Duodenal mucosa (tissue), 2 donors: ENCODE measurements at regions not wholly inside any gene's neighbourhood (a gene's known extent, or its start where the extent isn't known, plus 50 kb on each side); places are given as distances from the start of the nearest gene placed in this dataset.

Experiments
- H3K27ac ChIP-seq: one replicate; pipeline ENCODE4 v1.7.0; 2013; ENCODE audit warnings: low read depth, low read length
- H3K27me3 ChIP-seq, 2 donors: one replicate each; pipeline ENCODE4 v1.7.0; 2013; ENCODE audit warnings: low read length in 2 of 2, control low read depth in 1 of 2; ENCODE audit not compliant: insufficient read depth in 2 of 2, control insufficient read depth in 1 of 2
- H3K36me3 ChIP-seq, 2 donors: one replicate each; pipeline ENCODE4 v1.7.0; 2013; ENCODE audit warnings: low read length in 2 of 2, control low read depth in 1 of 2; ENCODE audit not compliant: insufficient read depth in 2 of 2, control insufficient read depth in 1 of 2
- H3K4me1 ChIP-seq, 2 donors: one replicate each; pipeline ENCODE4 v1.7.0; 2013; ENCODE audit warnings: low read length in 2 of 2, control low read depth in 1 of 2; ENCODE audit not compliant: insufficient read depth in 2 of 2, control insufficient read depth in 1 of 2
- H3K4me3 ChIP-seq, 2 donors: one replicate each; pipeline ENCODE4 v1.7.0; 2013; ENCODE audit warnings: low read length in 2 of 2, low read depth in 1 of 2
- H3K9ac ChIP-seq, 2 donors: one replicate each; pipeline ENCODE4 v1.7.0; 2013; ENCODE audit warnings: low read length in 2 of 2, low read depth in 1 of 2
- H3K9me3 ChIP-seq, 2 donors: one replicate each; pipeline ENCODE4 v1.7.0; 2013; ENCODE audit warnings: low read length in 2 of 2, control low read depth in 1 of 2; ENCODE audit not compliant: control insufficient read depth in 1 of 2

GRCh38 chr13:40181203-40181845 is 485.1 kb downstream of the FOXO1 start:
- Histone ChIP-seq H3K9me3 (no peaks in the 10 kb centered on the region), H3K9ac (no peak overlapping the region), H3K4me3 (no peak overlapping the region), H3K4me1 (peaks cover 0 to 7% of the 10 kb centered on the region in 2 donors), H3K36me3 (no peaks in the 10 kb centered on the region), H3K27me3 (no peaks in the 10 kb centered on the region), H3K27ac (no peak overlapping the region)

DNA sequence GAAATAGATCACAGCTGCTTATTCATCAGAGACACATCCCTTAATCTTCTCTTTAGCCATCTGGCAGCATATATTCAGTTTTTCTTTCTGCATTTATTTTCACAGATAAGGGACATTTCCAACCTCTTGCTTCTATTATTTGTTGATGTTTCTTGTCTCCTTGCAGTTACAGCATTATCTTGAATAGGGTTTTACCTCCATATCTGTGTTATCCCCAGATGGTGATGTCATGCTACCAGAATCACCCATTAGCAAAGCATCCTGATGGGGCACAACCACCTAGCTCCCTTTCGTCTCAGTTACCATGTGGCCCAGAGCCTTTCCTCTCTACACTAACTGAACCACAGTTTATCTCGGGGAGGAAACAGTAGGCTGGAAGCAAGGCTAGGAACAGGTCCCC is 483.9 kb downstream of the FOXO1 start:
- no peak overlapping the region for H3K9ac ChIP-seq
- H3K36me3 ChIP-seq: no peaks in the 10 kb centered on the region
- peaks cover 0 to 7% of the 10 kb centered on the region in 2 donors for H3K4me1 ChIP-seq
- no peak overlapping the region for H3K27ac ChIP-seq
- no peaks in the 10 kb centered on the region for H3K9me3 ChIP-seq
- H3K4me3 ChIP-seq: no peak overlapping the region
- no peaks in the 10 kb centered on the region for H3K27me3 ChIP-seq

DNA sequence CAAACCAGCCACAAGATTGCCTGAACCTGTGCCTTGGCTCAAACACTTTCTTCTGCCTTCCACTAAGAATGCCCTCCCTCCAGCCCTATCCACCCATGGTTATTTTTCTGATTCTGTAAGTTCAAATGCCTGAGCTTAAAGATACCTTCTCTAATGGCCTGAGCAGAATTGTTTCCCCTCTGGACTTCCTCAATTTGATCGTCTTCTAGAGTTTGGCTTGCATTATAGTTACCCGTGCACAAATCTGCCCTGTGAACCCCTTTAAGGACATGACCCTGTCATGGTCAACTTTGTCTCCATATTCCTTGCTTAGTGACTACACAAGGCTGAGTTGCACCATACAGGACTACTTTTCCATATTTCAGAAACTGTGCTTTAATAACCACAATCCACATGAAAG is 481.0 kb downstream of the FOXO1 start:
- H3K4me1 ChIP-seq: peaks cover 6 to 19% of the 10 kb centered on the region in 2 donors
- no peaks in the 10 kb centered on the region for H3K36me3 ChIP-seq
- H3K9ac ChIP-seq: no peak overlapping the region
- H3K27ac ChIP-seq: no peak overlapping the region
- H3K27me3 ChIP-seq: no peaks in the 10 kb centered on the region
- H3K4me3 ChIP-seq: no peak overlapping the region
- no peaks in the 10 kb centered on the region for H3K9me3 ChIP-seq

- H3K9ac ChIP-seq: no peak overlapping the region
- H3K9me3 ChIP-seq: no peaks in the 10 kb centered on the region
- H3K4me3 ChIP-seq: no peak overlapping the region
- no peaks in the 10 kb centered on the region for H3K27me3 ChIP-seq
- no peaks in the 10 kb centered on the region for H3K36me3 ChIP-seq
- peaks cover 10 to 24% of the 10 kb centered on the region in 2 donors for H3K4me1 ChIP-seq
- H3K27ac ChIP-seq: no peak overlapping the region
Measured at GRCh38 chr13:40186041-40186440, 480.4 kb downstream of the FOXO1 start.

DNA sequence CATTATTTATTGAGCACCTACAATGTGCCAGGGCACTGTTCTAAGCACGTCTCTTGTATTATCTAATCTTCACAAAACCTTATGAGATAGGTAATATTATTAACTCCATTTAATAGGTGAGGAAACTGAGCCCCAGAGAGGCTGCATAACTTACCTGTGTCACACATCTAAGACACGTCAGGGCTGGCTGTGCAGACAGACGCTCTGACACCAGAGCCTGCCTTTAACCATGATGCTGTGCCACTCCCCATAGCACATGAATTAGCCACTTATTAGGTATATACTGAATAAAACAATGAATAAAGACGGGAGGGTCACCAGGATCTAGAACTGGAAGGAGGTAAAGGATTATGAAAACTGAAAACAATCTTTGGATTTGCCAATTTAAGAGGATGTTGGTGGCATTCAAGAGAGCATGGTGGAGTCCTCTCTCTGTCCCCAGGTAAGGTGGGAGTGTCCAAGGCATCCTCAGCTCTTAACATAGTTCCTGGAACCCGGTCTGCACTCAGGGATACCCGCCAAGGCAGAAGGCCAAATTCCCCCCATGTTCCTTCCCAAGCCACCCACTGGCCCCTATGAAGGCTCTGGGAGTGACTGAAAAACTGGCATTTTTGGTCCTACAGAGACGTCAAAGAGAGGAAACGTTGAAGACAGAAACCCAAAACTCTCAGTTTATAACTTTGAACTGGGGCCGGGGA is 479.7 kb downstream of the FOXO1 start:
- Histone ChIP-seq H3K9me3 (no peaks in the 10 kb centered on the region), H3K4me1 (peaks cover 10 to 26% of the 10 kb centered on the region in 2 donors), H3K27ac (no peak overlapping the region), H3K27me3 (no peaks in the 10 kb centered on the region), H3K9ac (no peak overlapping the region), H3K36me3 (no peaks in the 10 kb centered on the region), H3K4me3 (no peak overlapping the region)

- Histone ChIP-seq H3K4me1 (peaks cover 10 to 26% of the 10 kb centered on the region in 2 donors), H3K9ac (no peak overlapping the region), H3K36me3 (no peaks in the 10 kb centered on the region), H3K27me3 (no peaks in the 10 kb centered on the region), H3K27ac (no peak overlapping the region), H3K4me3 (no peak overlapping the region), H3K9me3 (no peaks in the 10 kb centered on the region)
Measured at GRCh38 chr13:40187324-40187795, 479.1 kb downstream of the FOXO1 start.

- peaks cover 10 to 26% of the 10 kb centered on the region in 2 donors for H3K4me1 ChIP-seq
- H3K9me3 ChIP-seq: no peaks in the 10 kb centered on the region
- no peaks in the 10 kb centered on the region for H3K36me3 ChIP-seq
- no peak overlapping the region for H3K4me3 ChIP-seq
- H3K9ac ChIP-seq: no peak overlapping the region
- H3K27ac ChIP-seq: no peak overlapping the region
- H3K27me3 ChIP-seq: no peaks in the 10 kb centered on the region
Measured at GRCh38 chr13:40187841-40188591, 478.4 kb downstream of the FOXO1 start.

- H3K9me3 ChIP-seq: no peaks in the 10 kb centered on the region
- no peak overlapping the region for H3K4me3 ChIP-seq
- H3K36me3 ChIP-seq: no peaks in the 10 kb centered on the region
- H3K27me3 ChIP-seq: no peaks in the 10 kb centered on the region
- no peak overlapping the region for H3K9ac ChIP-seq
- H3K27ac ChIP-seq: no peak overlapping the region
- H3K4me1 ChIP-seq: peaks cover 10 to 26% of the 10 kb centered on the region in 2 donors
Measured at GRCh38 chr13:40189426-40189825, 477.0 kb downstream of the FOXO1 start.

GRCh38 chr13:40189898-40190630 is 476.4 kb downstream of the FOXO1 start:
- Histone ChIP-seq H3K4me3 (no peak overlapping the region), H3K4me1 (peaks cover 10 to 26% of the 10 kb centered on the region in 2 donors), H3K36me3 (no peaks in the 10 kb centered on the region), H3K27ac (no peak overlapping the region), H3K27me3 (no peaks in the 10 kb centered on the region), H3K9ac (no peak overlapping the region), H3K9me3 (no peaks in the 10 kb centered on the region)
